ENCODE measurements at regions not wholly inside any gene's neighbourhood (a gene's known extent, or its start where the extent isn't known, plus 50 kb on each side); places are given as distances from the start of the nearest gene placed in this dataset.

GRCh38 chr9:95822583-95823431, 52.7 kb upstream of the ERCC6L2 start:
- DNase-seq = no peak

- no peak for DNase-seq
Measured at GRCh38 chr9:95822015-95822414, 53.5 kb upstream of the ERCC6L2 start.

- no peak for DNase-seq
Measured at GRCh38 chr9:95820074-95820473, 55.4 kb upstream of the ERCC6L2 start.

GRCh38 chr9:95819636-95820035, 55.9 kb upstream of the ERCC6L2 start:
- no peak for DNase-seq

- no peak for DNase-seq
Measured at GRCh38 chr9:95817205-95817604, 58.3 kb upstream of the ERCC6L2 start.

GRCh38 chr9:95816716-95817115, 58.8 kb upstream of the ERCC6L2 start:
- DNase-seq = no peak

GRCh38 chr9:95815961-95816360, 59.5 kb upstream of the ERCC6L2 start:
- peak; percentile 16 for DNase-seq

GRCh38 chr9:95815133-95815532, 60.4 kb upstream of the ERCC6L2 start:
- no peak for DNase-seq

GRCh38 chr9:95813923-95814322, 61.6 kb upstream of the ERCC6L2 start:
- no peak for DNase-seq

- DNase-seq = no peak
Measured at GRCh38 chr9:95810814-95811213, 64.7 kb upstream of the ERCC6L2 start.

GRCh38 chr9:95810133-95810532, 65.4 kb upstream of the ERCC6L2 start:
- DNase-seq = no peak

- no peak for DNase-seq
Measured at GRCh38 chr9:95809686-95810085, 65.8 kb upstream of the ERCC6L2 start.

- no peak for DNase-seq
Measured at GRCh38 chr9:95808011-95808410, 67.5 kb upstream of the ERCC6L2 start.

GRCh38 chr9:95807326-95807947, 68.1 kb upstream of the ERCC6L2 start:
- no peak for DNase-seq

GRCh38 chr9:95803197-95803596, 72.3 kb upstream of the ERCC6L2 start:
- DNase-seq = no peak

- no peak for DNase-seq
Measured at GRCh38 chr9:95801797-95802196, 73.7 kb upstream of the ERCC6L2 start.

- DNase-seq = no peak
Measured at GRCh38 chr9:95796029-95796428, 79.5 kb upstream of the ERCC6L2 start.

- DNase-seq = no peak
Measured at GRCh38 chr9:95793924-95794828, 81.3 kb upstream of the ERCC6L2 start.

- DNase-seq = no peak
Measured at GRCh38 chr9:95791695-95792094, 83.8 kb upstream of the ERCC6L2 start.

GRCh38 chr9:95791286-95791685, 84.2 kb upstream of the ERCC6L2 start:
- no peak for DNase-seq

- DNase-seq = no peak
Measured at GRCh38 chr9:95788521-95788991, 86.9 kb upstream of the ERCC6L2 start.

GRCh38 chr9:95788021-95788420, 87.5 kb upstream of the ERCC6L2 start:
- no peak for DNase-seq

GRCh38 chr9:95785209-95785608, 90.3 kb upstream of the ERCC6L2 start:
- no peak for DNase-seq

Measured in right kidney (tissue), 1 donor.